Neural cell (in vitro differentiated cells): ENCODE measurements at regions not wholly inside any gene's neighbourhood (a gene's known extent, or its start where the extent isn't known, plus 50 kb on each side); places are given as distances from the start of the nearest gene placed in this dataset.

Experiments used
- EZH2 ChIP-seq: fragments of 200-600, 300-800 bp; shearing (Covaris generic), sonication (generic); IDR thresholded peaks from 2 replicates; pipeline ENCODE4 v1.6.1; 2014; ENCODE audit warnings: antibody characterized with exemption, low read length, borderline replicate concordance, mild to moderate bottlenecking; ENCODE audit not compliant: insufficient read depth, poor library complexity, severe bottlenecking
- POLR2AphosphoS5 ChIP-seq: IDR thresholded peaks from 2 replicates; pipeline ENCODE4 v1.6.1; 2012
- SMC3 ChIP-seq: fragments of 450-650 bp; conservative IDR thresholded peaks from 2 replicates; pipeline ENCODE4 v1.6.1; 2014; ENCODE audit warnings: antibody characterized with exemption, mild to moderate bottlenecking, moderate library complexity; ENCODE audit not compliant: poor library complexity
- TAF1 ChIP-seq: IDR thresholded peaks from 2 replicates; pipeline ENCODE4 v1.6.1; 2012; ENCODE audit warnings: low read depth
- TF ChIP-seq, protein P1 (sequence below): fragments of 450-650 bp; IDR thresholded peaks from 2 replicates; pipeline ENCODE4 v1.5.1; 2014; ENCODE audit warnings: antibody characterized with exemption, mild to moderate bottlenecking, moderate library complexity; ENCODE audit not compliant: poor library complexity, severe bottlenecking
- TF ChIP-seq, protein P2 (sequence below): IDR thresholded peaks from 2 replicates; pipeline ENCODE4 v1.6.1; 2012; ENCODE audit warnings: borderline replicate concordance

- TF ChIP-seq, protein P1, sequence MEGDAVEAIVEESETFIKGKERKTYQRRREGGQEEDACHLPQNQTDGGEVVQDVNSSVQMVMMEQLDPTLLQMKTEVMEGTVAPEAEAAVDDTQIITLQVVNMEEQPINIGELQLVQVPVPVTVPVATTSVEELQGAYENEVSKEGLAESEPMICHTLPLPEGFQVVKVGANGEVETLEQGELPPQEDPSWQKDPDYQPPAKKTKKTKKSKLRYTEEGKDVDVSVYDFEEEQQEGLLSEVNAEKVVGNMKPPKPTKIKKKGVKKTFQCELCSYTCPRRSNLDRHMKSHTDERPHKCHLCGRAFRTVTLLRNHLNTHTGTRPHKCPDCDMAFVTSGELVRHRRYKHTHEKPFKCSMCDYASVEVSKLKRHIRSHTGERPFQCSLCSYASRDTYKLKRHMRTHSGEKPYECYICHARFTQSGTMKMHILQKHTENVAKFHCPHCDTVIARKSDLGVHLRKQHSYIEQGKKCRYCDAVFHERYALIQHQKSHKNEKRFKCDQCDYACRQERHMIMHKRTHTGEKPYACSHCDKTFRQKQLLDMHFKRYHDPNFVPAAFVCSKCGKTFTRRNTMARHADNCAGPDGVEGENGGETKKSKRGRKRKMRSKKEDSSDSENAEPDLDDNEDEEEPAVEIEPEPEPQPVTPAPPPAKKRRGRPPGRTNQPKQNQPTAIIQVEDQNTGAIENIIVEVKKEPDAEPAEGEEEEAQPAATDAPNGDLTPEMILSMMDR = no peak
- TF ChIP-seq POLR2AphosphoS5 (no peak), EZH2 (no peak), TAF1 (no peak), SMC3 (no peak)
- TF ChIP-seq, protein P2, sequence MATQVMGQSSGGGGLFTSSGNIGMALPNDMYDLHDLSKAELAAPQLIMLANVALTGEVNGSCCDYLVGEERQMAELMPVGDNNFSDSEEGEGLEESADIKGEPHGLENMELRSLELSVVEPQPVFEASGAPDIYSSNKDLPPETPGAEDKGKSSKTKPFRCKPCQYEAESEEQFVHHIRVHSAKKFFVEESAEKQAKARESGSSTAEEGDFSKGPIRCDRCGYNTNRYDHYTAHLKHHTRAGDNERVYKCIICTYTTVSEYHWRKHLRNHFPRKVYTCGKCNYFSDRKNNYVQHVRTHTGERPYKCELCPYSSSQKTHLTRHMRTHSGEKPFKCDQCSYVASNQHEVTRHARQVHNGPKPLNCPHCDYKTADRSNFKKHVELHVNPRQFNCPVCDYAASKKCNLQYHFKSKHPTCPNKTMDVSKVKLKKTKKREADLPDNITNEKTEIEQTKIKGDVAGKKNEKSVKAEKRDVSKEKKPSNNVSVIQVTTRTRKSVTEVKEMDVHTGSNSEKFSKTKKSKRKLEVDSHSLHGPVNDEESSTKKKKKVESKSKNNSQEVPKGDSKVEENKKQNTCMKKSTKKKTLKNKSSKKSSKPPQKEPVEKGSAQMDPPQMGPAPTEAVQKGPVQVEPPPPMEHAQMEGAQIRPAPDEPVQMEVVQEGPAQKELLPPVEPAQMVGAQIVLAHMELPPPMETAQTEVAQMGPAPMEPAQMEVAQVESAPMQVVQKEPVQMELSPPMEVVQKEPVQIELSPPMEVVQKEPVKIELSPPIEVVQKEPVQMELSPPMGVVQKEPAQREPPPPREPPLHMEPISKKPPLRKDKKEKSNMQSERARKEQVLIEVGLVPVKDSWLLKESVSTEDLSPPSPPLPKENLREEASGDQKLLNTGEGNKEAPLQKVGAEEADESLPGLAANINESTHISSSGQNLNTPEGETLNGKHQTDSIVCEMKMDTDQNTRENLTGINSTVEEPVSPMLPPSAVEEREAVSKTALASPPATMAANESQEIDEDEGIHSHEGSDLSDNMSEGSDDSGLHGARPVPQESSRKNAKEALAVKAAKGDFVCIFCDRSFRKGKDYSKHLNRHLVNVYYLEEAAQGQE = no peak
These were observed 958.5 kb downstream of the BRD1 start for GRCh38 chr22:48869161-48869560.
